Kidney (tissue), 13 donors: ENCODE measurements at regions not wholly inside any gene's neighbourhood (a gene's known extent, or its start where the extent isn't known, plus 50 kb on each side); places are given as distances from the start of the nearest gene placed in this dataset.

Experiments
- DNase-seq, 5 donors: peaks; one replicate each; pipeline ENCODE4 v3.0.0-alpha.2; 2013 to 2020
- FAIRE-seq: peaks from 2 replicates; lab custom pipeline; 2012; peaks lifted over from hg19 to GRCh38; lab: Jason Lieb, UNC
- H3K27ac ChIP-seq, 2 donors: one replicate each; pipeline ENCODE4 v1.7.0; 2013; ENCODE audit warnings: low read depth in 2 of 2, low read length in 2 of 2, inconsistent platforms in 1 of 2
- H3K27me3 ChIP-seq: one replicate; pipeline ENCODE4 v1.7.1; 2013; ENCODE audit warnings: low read length, inconsistent platforms; ENCODE audit not compliant: control insufficient read depth, insufficient read depth
- H3K36me3 ChIP-seq, 3 donors: one replicate each; pipeline versions ENCODE4 v1.7.0 to v1.7.1; 2013; ENCODE audit warnings: low read length in 3 of 3, control low read depth in 1 of 3, inconsistent platforms in 1 of 3; ENCODE audit not compliant: insufficient read depth in 3 of 3, control insufficient read depth in 2 of 3
- H3K4me1 ChIP-seq, 3 donors: one replicate each; pipeline versions ENCODE4 v1.7.0 to v1.7.1; 2013; ENCODE audit warnings: low read length in 3 of 3, inconsistent platforms in 1 of 3, low read depth in 1 of 3; ENCODE audit not compliant: control insufficient read depth in 2 of 3, insufficient read depth in 2 of 3
- H3K4me3 ChIP-seq, 3 donors: one replicate each; pipeline versions ENCODE4 v1.7.0 to v1.8.1; 2013; ENCODE audit warnings: low read length in 3 of 3, control low read depth in 1 of 3, inconsistent platforms in 1 of 3
- H3K9ac ChIP-seq, 3 donors: one replicate each; pipeline versions ENCODE4 v1.7.0 to v1.7.1; 2013; ENCODE audit warnings: low read length in 3 of 3, control low read depth in 1 of 3, inconsistent platforms in 1 of 3
- H3K9me3 ChIP-seq, 3 donors: one replicate each; pipeline versions ENCODE4 v1.7.0 to v1.7.1; 2013; ENCODE audit warnings: low read length in 3 of 3, control low read depth in 1 of 3, inconsistent platforms in 1 of 3; ENCODE audit not compliant: control insufficient read depth in 2 of 3, insufficient read depth in 1 of 3
- intact Hi-C: fragments of 100-400 bp; cut with DNase I; formaldehyde crosslinking; loops from one replicate; pipeline ENCODE4 v1.11.1; 2022
- TF ChIP-seq, protein P1 (sequence below): IDR thresholded peaks from 3 replicates; pipeline ENCODE4 v1.5.1; 2012; ENCODE audit warnings: mild to moderate bottlenecking, moderate library complexity, borderline replicate concordance; ENCODE audit not compliant: insufficient read depth; ENCODE audit errors: extremely low read depth
- donor health status: control.
- donor health status: control.
- donor health status: control.
- donor health status: control.
- donor health status: control.
- donor health status: DM: yes; HTN: yes; CAD: no.
- donor health status: Normal renal cell carcinoma (clear cell type).

DNA sequence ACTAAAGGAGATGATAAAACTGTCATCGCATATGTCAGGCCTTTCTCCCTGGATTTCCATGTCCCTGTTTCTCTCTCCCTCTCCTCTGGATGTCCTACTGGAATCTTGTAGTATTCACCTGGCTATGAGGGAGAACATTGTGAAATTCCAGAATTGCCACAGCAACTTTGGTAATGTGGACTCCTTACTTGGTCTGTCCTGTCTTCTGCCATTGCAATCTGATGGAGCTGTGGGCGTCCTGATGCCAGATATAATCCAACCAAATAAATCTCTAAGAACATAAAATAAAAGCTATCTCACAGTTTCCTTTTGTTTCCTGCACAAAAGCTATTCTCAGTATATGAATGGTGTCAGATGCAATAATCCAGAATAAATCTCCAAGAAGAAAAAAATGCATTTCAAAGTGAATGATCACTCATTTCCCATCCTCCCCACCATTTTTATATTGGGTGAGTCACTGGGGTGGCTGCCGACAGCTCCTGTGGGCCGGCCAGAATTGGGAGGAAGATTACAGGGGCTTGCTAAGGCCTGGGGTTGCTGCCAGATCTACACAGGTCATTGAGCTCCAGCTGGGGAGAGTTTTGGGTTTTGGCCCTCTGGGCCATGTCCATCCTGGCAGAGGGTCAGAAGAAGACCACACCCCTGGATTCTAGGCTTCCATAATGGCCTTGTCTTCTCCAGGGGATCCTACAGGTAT lies 160.7 kb upstream of the PITX1 start:
- intact Hi-C loops: no loop called here
- no peaks in the 10 kb centered on the region for H3K36me3 ChIP-seq
- FAIRE-seq (no peak), DNase-seq (no peak)
- no peak overlapping the region for H3K27ac ChIP-seq
- no peaks in the 10 kb centered on the region for H3K9me3 ChIP-seq
- H3K4me3 ChIP-seq: no peak overlapping the region
- H3K4me1 ChIP-seq: peaks cover 0 to 4% (median 0%) of the 10 kb centered on the region in 3 donors
- TF ChIP-seq, protein P1, sequence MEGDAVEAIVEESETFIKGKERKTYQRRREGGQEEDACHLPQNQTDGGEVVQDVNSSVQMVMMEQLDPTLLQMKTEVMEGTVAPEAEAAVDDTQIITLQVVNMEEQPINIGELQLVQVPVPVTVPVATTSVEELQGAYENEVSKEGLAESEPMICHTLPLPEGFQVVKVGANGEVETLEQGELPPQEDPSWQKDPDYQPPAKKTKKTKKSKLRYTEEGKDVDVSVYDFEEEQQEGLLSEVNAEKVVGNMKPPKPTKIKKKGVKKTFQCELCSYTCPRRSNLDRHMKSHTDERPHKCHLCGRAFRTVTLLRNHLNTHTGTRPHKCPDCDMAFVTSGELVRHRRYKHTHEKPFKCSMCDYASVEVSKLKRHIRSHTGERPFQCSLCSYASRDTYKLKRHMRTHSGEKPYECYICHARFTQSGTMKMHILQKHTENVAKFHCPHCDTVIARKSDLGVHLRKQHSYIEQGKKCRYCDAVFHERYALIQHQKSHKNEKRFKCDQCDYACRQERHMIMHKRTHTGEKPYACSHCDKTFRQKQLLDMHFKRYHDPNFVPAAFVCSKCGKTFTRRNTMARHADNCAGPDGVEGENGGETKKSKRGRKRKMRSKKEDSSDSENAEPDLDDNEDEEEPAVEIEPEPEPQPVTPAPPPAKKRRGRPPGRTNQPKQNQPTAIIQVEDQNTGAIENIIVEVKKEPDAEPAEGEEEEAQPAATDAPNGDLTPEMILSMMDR: no peak
- no peak overlapping the region for H3K9ac ChIP-seq
- peaks cover 9% of the 10 kb centered on the region for H3K27me3 ChIP-seq

DNA sequence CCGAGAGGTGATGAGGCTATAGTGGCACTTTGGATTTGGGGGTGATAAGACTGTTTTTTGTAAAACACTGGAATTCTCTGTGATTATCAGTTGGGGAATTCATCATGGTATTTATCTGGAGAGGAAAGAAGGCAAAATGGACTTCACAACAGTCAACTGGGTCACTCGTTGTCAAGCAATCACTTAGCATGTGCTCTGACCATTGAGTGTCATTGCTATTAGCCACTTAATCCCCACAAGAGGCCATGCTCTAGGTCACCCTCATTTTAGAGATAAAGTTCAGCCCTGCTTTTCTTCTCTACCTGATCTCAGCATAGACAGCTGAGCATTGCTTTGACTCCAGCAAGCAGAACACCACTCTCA lies 160.1 kb upstream of the PITX1 start:
- H3K36me3 ChIP-seq: no peaks in the 10 kb centered on the region
- no peaks in the 10 kb centered on the region for H3K9me3 ChIP-seq
- H3K4me3 ChIP-seq: no peak overlapping the region
- DNase-seq (no peak), FAIRE-seq (no peak)
- intact Hi-C loops: no loop called here
- no peak overlapping the region for H3K27ac ChIP-seq
- TF ChIP-seq, protein P1: no peak
- no peak overlapping the region for H3K9ac ChIP-seq
- H3K27me3 ChIP-seq: peaks cover 9% of the 10 kb centered on the region
- H3K4me1 ChIP-seq: peaks cover 0 to 4% (median 0%) of the 10 kb centered on the region in 3 donors

DNA sequence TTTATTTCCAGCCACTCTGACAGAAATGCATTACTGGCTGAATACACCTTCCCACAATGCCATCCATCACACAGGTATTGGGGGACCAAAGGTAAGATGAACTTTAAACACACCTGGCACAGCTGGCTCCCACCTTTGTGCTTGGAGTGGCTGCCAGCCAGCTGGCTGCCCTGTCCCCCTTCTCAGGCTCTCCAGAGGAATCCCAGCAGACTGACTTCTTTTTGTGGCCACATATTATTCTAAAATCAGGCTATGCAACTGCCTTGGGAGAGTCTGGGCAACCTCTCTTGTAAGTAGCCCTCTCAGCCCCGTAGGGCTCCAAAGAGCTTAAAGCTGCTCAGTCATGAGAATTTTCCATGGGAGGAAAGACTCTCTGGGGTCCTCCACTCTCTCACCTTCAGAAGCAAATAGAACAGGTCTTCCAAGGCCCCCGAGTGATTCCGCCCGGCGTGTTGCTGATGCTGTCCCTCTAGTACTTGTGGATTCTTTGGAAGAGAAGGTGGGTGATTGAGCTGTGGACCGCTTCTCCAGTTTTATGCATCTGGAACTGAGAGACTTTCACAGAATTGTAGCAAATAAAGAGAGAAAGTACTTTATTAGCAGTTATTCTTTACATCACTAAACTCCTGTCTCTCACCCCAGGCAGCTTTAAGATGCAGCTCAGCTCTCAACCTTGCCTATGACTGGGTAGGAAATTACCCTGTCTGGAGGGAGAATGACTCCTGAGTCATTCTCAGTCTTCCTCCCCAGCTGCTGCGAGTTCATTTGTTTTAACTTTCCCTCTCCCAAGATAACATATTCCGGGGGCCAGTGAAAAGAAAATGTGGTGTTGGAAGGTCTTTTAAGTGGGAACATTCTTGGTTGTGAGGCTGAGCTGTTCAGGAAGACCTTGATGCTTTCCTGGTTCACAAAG lies 159.4 kb upstream of the PITX1 start:
- intact Hi-C loops: no loop called here
- Histone ChIP-seq H3K27ac (no peak overlapping the region), H3K4me3 (no peak overlapping the region), H3K9me3 (no peaks in the 10 kb centered on the region), H3K27me3 (peaks cover 9% of the 10 kb centered on the region), H3K9ac (no peak overlapping the region), H3K36me3 (no peaks in the 10 kb centered on the region), H3K4me1 (peaks cover 0 to 4% (median 0%) of the 10 kb centered on the region in 3 donors)
- TF ChIP-seq, protein P1: no peak
- FAIRE-seq: no peak
- no peak for DNase-seq
